HG02678 (cell line): ENCODE measurements at regions not wholly inside any gene's neighbourhood (a gene's known extent, or its start where the extent isn't known, plus 50 kb on each side); places are given as distances from the start of the nearest gene placed in this dataset.
"Not testable (repeated sequence)": the region's sequence is repeated elsewhere in the genome, so short reads cannot be mapped to it uniquely, and the experiment has no call there.

Experiments used
- ATAC-seq: cut with Tn5 transposase; IDR thresholded peaks from one replicate; pipeline ENCODE4 v1.9.1; 2021; ENCODE audit warnings: mild to moderate bottlenecking, moderate library complexity; ENCODE audit not compliant: unreplicated experiment

GRCh38 chr10:118423800-118424442 lies 81.8 kb upstream of the FAM204A start:
- ATAC-seq: peak; percentile 87

- no peak for ATAC-seq
These were observed 80.1 kb upstream of the FAM204A start for GRCh38 chr10:118422241-118422640.

GRCh38 chr10:118420049-118420448 lies 77.9 kb upstream of the FAM204A start:
- not testable (repeated sequence) for ATAC-seq

- ATAC-seq: no peak
These were observed 70.8 kb upstream of the FAM204A start for GRCh38 chr10:118412932-118413331.

GRCh38 chr10:118412132-118412760 lies 70.1 kb upstream of the FAM204A start:
- ATAC-seq: no peak

- ATAC-seq: no peak
These were observed 67.2 kb upstream of the FAM204A start for GRCh38 chr10:118409295-118409694.

GRCh38 chr10:118408181-118408580 lies 66.1 kb upstream of the FAM204A start:
- ATAC-seq: no peak

- no peak for ATAC-seq
These were observed 65.7 kb upstream of the FAM204A start for GRCh38 chr10:118407777-118408176.

GRCh38 chr10:118407026-118407425 lies 64.9 kb upstream of the FAM204A start:
- no peak for ATAC-seq

- ATAC-seq: no peak
These were observed 63.8 kb upstream of the FAM204A start for GRCh38 chr10:118405928-118406327.

GRCh38 chr10:118403967-118404366 lies 61.8 kb upstream of the FAM204A start:
- ATAC-seq: no peak

- no peak for ATAC-seq
These were observed 59.6 kb upstream of the FAM204A start for GRCh38 chr10:118401708-118402193.

GRCh38 chr10:118397391-118397790 lies 55.3 kb upstream of the FAM204A start:
- ATAC-seq: no peak

GRCh38 chr10:118395947-118396346 lies 53.8 kb upstream of the FAM204A start:
- ATAC-seq: no peak

GRCh38 chr10:118394301-118395200 lies 52.4 kb upstream of the FAM204A start:
- no peak for ATAC-seq

- no peak for ATAC-seq
These were observed 50.6 kb upstream of the FAM204A start for GRCh38 chr10:118392761-118393160.
